WERI-Rb-1 (cell line): ENCODE measurements at regions not wholly inside any gene's neighbourhood (a gene's known extent, or its start where the extent isn't known, plus 50 kb on each side); places are given as distances from the start of the nearest gene placed in this dataset.

ENCODE experiments used
- DNase-seq: peaks from one replicate; pipeline ENCODE4 v3.0.0-alpha.2; 2020
- H3K27ac ChIP-seq: fragments of 250-450 bp; sonication (Bioruptor Pico); 2 replicates; pipeline ENCODE4 v1.5.1; 2020; ENCODE audit warnings: mild to moderate bottlenecking, moderate library complexity
- H3K27me3 ChIP-seq: fragments of 250-450 bp; sonication (Bioruptor Pico); 2 replicates; pipeline ENCODE4 v1.5.1; 2021; ENCODE audit warnings: mild to moderate bottlenecking, low read depth, moderate library complexity; ENCODE audit not compliant: insufficient read depth, severe bottlenecking
- H3K36me3 ChIP-seq: fragments of 250-450 bp; sonication (Bioruptor Pico); 2 replicates; pipeline ENCODE4 v1.5.1; 2020; ENCODE audit warnings: mild to moderate bottlenecking, moderate library complexity
- H3K4me3 ChIP-seq: 2 replicates; pipeline ENCODE4 v1.5.1; 2011; ENCODE audit warnings: low read depth, mild to moderate bottlenecking, control low read depth, low read length
- H3K9me3 ChIP-seq: fragments of 250-450 bp; sonication (Bioruptor Pico); 2 replicates; pipeline ENCODE4 v1.5.1; 2021; ENCODE audit warnings: mild to moderate bottlenecking, moderate library complexity; ENCODE audit not compliant: severe bottlenecking
- TF ChIP-seq, protein P1 (sequence below): IDR thresholded peaks from 2 replicates; pipeline ENCODE4 v1.5.1; 2011; ENCODE audit warnings: low read depth, mild to moderate bottlenecking, control low read depth, inconsistent platforms, low read length

DNA sequence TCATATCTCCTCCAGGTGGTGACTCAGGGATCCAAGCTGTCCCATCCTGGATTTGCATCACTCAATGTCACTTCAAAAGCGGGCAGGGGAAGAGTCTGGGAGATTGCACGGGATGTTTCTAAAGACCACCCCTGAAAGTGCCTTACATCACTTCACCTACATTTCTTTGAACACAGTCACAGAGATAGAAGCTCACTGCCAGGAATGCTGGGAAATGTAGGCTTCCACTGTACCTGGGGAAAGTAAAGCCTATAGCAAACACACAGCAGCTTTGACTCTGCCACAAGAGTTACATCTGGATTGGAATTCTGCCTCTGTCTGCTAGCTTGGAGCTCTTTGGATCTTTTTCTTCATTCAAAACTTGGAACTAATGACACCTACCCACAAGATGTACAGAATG, 300.9 kb downstream of the WDR11 start:
- TF ChIP-seq, protein P1, sequence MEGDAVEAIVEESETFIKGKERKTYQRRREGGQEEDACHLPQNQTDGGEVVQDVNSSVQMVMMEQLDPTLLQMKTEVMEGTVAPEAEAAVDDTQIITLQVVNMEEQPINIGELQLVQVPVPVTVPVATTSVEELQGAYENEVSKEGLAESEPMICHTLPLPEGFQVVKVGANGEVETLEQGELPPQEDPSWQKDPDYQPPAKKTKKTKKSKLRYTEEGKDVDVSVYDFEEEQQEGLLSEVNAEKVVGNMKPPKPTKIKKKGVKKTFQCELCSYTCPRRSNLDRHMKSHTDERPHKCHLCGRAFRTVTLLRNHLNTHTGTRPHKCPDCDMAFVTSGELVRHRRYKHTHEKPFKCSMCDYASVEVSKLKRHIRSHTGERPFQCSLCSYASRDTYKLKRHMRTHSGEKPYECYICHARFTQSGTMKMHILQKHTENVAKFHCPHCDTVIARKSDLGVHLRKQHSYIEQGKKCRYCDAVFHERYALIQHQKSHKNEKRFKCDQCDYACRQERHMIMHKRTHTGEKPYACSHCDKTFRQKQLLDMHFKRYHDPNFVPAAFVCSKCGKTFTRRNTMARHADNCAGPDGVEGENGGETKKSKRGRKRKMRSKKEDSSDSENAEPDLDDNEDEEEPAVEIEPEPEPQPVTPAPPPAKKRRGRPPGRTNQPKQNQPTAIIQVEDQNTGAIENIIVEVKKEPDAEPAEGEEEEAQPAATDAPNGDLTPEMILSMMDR = no peak
- H3K27me3 ChIP-seq = no peaks in the 10 kb centered on the region
- H3K4me3 ChIP-seq = no peak overlapping the region
- H3K36me3 ChIP-seq = no peaks in the 10 kb centered on the region
- H3K9me3 ChIP-seq = no peaks in the 10 kb centered on the region
- DNase-seq = no peak
- no peak overlapping the region for H3K27ac ChIP-seq

DNA sequence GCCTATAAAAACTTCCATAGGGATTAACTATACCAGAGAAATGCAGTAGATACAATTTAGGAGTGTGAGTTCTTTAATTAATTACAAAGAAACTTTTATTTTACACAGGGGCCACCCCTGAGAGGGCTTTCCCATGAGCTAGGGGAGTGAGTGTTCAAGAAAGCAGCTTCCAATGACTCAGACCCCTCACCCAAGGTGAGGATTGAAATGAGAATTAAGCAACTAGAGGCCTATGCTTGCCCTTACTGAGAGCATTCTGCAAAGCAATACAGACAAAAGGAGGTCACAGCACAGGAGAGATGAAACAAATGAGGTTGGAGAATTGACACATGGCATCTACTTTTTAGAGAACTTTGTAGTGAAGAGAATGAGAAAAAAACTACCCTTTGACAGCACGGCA, 301.8 kb downstream of the WDR11 start:
- DNase-seq = no peak
- Histone ChIP-seq H3K36me3 (no peaks in the 10 kb centered on the region), H3K27ac (no peak overlapping the region), H3K9me3 (no peaks in the 10 kb centered on the region), H3K4me3 (no peak overlapping the region), H3K27me3 (no peaks in the 10 kb centered on the region)
- TF ChIP-seq, protein P1 = no peak

DNA sequence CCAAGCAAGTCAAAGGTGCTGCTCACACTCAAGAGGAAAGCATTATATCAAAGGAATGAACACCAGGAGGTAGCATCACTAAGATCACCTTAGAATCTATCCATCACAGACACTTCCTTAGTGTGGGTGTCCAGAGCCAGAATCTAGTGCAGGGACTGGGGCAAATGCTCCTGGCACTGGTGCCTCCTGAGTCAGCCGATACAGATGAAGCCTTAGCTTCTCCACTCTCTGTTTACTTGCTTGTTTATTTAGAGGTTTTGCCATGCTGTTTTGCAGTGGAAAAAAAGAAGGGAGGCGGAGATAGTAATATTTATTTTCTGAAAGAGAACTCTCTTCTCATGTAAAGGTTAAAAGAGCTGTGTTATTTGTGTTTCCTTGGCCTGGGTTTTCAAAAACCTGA, 303.1 kb downstream of the WDR11 start:
- DNase-seq = no peak
- Histone ChIP-seq H3K9me3 (no peaks in the 10 kb centered on the region), H3K27ac (no peak overlapping the region), H3K36me3 (no peaks in the 10 kb centered on the region), H3K27me3 (no peaks in the 10 kb centered on the region), H3K4me3 (no peak overlapping the region)
- TF ChIP-seq, protein P1 = no peak

DNA sequence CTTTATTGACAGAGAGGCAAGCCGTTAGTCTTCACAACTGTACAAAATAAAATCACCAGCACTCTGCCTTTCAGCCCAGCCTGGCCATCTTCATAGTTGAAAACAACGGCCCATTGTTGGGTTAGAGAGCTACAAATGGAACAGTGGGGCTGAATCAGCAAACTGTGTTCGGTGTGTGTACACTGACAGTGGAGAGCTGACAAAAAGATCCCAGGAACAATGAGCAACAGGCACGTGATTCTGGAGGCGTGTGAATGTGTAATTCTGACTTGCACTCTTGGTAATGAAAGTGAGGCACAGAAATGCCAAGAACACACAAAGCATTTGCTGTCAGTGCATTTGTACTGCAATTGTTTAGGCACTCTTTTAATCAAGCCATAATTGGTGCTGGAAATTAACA, 303.7 kb downstream of the WDR11 start:
- Histone ChIP-seq H3K27me3 (no peaks in the 10 kb centered on the region), H3K36me3 (no peaks in the 10 kb centered on the region), H3K27ac (no peak overlapping the region), H3K9me3 (no peaks in the 10 kb centered on the region), H3K4me3 (no peak overlapping the region)
- TF ChIP-seq, protein P1 = no peak
- DNase-seq = no peak

DNA sequence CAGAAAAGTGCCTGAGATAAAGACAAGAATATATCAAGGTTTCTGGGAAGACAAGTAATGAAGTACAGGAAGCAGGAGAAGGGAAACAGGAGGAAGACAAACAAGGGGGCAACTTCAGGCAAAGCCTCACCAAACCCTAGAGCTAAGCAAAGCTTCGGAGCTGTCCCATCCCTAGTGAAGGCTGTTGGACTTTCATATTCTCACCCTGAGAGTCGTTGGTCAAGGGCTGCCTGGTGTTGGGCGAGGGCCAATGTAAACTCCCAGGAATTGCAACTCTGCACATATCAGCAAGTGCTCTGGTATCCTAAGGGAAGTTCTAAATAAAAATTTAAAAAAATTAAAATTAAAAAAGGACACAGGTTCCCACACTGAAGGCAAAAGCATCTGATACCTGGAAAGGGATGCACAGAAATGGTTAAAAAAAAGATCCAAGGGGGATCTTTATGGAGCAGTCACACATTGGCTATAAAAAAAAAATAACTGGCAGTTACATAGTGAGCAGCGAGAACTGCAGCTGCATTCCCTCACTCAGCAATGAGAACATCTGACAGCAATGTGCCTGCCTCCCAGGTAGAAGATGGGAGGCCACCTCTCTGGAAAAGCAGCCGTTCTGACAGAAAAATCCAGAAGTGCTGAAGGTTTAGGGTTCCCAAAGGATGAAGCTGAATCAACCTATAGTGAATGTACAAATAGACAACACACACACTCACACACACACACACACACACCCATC, 304.7 kb downstream of the WDR11 start:
- no peaks in the 10 kb centered on the region for H3K27me3 ChIP-seq
- H3K36me3 ChIP-seq = no peaks in the 10 kb centered on the region
- TF ChIP-seq, protein P1 = no peak
- H3K4me3 ChIP-seq = no peak overlapping the region
- DNase-seq = no peak
- no peaks in the 10 kb centered on the region for H3K9me3 ChIP-seq
- no peak overlapping the region for H3K27ac ChIP-seq

DNA sequence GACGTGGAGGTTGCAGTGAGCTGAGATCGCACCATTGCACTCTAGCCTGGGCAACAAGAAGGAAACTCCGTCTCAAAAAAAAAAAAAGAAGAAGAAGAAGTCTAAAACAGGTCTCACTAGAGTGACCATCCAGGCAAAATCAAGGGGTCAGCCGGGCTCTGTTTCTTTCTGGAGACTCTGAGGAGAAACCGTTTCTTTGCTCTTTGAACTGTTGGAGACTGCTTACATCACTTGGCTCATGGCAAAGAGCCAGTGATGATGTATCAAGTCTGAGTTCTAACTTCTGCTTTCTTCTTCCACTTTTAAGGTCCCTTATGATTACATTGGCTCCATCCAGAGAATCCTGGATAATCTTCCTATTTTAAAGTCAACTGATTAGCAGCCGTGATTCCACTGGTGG, 306.8 kb downstream of the WDR11 start:
- Histone ChIP-seq H3K27ac (no peak overlapping the region), H3K9me3 (no peaks in the 10 kb centered on the region), H3K36me3 (no peaks in the 10 kb centered on the region), H3K4me3 (no peak overlapping the region), H3K27me3 (no peaks in the 10 kb centered on the region)
- no peak for DNase-seq
- TF ChIP-seq, protein P1 = no peak
